ENCODE measurements at regions not wholly inside any gene's neighbourhood (a gene's known extent, or its start where the extent isn't known, plus 50 kb on each side); places are given as distances from the start of the nearest gene placed in this dataset.

DNA sequence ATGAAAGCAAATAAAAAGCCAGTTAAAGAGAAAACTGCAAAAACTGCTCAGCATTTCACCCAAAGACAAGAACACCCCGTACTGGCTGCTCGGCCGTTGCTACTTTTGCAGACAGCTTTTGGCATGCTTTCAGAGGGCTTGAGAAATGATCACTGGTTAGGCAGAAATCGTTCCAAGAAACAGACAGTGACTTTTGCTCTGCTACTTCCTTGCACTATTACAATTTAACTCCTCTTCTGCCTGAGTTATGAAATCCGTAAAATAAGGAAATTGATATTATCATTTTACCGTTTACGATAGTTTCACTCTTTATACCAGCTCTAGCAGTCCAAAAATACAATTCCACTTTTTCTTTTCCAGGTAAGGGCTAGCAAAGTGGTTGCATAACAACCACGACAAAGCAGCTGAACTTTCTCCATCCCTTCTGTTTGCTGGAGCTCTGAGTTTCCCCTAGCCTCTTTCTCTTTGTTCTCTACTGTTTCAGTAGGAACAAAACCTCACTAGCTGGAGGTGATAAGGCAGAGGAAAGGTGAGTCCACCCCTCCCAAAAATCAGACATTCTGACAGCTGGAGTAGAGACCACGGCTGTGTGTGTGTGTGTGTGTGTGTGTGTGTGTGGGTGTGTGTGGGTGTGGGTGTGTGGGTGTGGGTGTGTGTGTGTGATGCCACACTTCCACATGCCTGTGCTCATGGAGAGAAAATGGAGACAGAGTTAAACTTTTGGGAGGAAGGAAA, 191.8 kb upstream of the RREB1 start:
- no peak for TF ChIP-seq YY1 (IDR thresholded peaks at IDR 0.05; ENCODE audit: low read depth)
- TF ChIP-seq, protein P1, sequence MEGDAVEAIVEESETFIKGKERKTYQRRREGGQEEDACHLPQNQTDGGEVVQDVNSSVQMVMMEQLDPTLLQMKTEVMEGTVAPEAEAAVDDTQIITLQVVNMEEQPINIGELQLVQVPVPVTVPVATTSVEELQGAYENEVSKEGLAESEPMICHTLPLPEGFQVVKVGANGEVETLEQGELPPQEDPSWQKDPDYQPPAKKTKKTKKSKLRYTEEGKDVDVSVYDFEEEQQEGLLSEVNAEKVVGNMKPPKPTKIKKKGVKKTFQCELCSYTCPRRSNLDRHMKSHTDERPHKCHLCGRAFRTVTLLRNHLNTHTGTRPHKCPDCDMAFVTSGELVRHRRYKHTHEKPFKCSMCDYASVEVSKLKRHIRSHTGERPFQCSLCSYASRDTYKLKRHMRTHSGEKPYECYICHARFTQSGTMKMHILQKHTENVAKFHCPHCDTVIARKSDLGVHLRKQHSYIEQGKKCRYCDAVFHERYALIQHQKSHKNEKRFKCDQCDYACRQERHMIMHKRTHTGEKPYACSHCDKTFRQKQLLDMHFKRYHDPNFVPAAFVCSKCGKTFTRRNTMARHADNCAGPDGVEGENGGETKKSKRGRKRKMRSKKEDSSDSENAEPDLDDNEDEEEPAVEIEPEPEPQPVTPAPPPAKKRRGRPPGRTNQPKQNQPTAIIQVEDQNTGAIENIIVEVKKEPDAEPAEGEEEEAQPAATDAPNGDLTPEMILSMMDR (IDR thresholded peaks at IDR 0.05): no peak
- TF ChIP-seq TAF1 (IDR thresholded peaks at IDR 0.05; ENCODE audit: borderline replicate concordance, low read depth, low read length): no peak
- TF ChIP-seq, protein P2, sequence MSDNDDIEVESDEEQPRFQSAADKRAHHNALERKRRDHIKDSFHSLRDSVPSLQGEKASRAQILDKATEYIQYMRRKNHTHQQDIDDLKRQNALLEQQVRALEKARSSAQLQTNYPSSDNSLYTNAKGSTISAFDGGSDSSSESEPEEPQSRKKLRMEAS (IDR thresholded peaks at IDR 0.05; ENCODE audit: low read depth): no peak
- TF ChIP-seq, protein P3, sequence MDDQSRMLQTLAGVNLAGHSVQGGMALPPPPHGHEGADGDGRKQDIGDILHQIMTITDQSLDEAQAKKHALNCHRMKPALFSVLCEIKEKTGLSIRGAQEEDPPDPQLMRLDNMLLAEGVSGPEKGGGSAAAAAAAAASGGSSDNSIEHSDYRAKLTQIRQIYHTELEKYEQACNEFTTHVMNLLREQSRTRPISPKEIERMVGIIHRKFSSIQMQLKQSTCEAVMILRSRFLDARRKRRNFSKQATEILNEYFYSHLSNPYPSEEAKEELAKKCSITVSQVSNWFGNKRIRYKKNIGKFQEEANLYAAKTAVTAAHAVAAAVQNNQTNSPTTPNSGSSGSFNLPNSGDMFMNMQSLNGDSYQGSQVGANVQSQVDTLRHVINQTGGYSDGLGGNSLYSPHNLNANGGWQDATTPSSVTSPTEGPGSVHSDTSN (IDR thresholded peaks at IDR 0.05): no peak
- TF ChIP-seq RAD21 (IDR thresholded peaks at IDR 0.05; ENCODE audit: low read length): no peak
- no peak for TF ChIP-seq SMC3 (IDR thresholded peaks at IDR 0.05; ENCODE audit: low read depth, low read length)
- TF ChIP-seq RXRA (IDR thresholded peaks at IDR 0.05; ENCODE audit: borderline replicate concordance, low read depth): no peak
- no peak for TF ChIP-seq EP300 (IDR thresholded peaks at IDR 0.05; ENCODE audit: borderline replicate concordance in 1 of 2, low read depth in 1 of 2, low read length in 1 of 2)
- no peak for TF ChIP-seq POLR2AphosphoS5 (IDR thresholded peaks at IDR 0.05; ENCODE audit: low read depth, low read length)
- no peak for TF ChIP-seq GABPA (IDR thresholded peaks at IDR 0.05; ENCODE audit: low read depth)
- TF ChIP-seq, protein P4, sequence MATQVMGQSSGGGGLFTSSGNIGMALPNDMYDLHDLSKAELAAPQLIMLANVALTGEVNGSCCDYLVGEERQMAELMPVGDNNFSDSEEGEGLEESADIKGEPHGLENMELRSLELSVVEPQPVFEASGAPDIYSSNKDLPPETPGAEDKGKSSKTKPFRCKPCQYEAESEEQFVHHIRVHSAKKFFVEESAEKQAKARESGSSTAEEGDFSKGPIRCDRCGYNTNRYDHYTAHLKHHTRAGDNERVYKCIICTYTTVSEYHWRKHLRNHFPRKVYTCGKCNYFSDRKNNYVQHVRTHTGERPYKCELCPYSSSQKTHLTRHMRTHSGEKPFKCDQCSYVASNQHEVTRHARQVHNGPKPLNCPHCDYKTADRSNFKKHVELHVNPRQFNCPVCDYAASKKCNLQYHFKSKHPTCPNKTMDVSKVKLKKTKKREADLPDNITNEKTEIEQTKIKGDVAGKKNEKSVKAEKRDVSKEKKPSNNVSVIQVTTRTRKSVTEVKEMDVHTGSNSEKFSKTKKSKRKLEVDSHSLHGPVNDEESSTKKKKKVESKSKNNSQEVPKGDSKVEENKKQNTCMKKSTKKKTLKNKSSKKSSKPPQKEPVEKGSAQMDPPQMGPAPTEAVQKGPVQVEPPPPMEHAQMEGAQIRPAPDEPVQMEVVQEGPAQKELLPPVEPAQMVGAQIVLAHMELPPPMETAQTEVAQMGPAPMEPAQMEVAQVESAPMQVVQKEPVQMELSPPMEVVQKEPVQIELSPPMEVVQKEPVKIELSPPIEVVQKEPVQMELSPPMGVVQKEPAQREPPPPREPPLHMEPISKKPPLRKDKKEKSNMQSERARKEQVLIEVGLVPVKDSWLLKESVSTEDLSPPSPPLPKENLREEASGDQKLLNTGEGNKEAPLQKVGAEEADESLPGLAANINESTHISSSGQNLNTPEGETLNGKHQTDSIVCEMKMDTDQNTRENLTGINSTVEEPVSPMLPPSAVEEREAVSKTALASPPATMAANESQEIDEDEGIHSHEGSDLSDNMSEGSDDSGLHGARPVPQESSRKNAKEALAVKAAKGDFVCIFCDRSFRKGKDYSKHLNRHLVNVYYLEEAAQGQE (IDR thresholded peaks at IDR 0.05; ENCODE audit: low read depth, low read length): no peak

Measured in SK-N-SH (cell line).